ENCODE measurements at regions not wholly inside any gene's neighbourhood (a gene's known extent, or its start where the extent isn't known, plus 50 kb on each side); places are given as distances from the start of the nearest gene placed in this dataset.
"Not testable (repeated sequence)": the region's sequence is repeated elsewhere in the genome, so short reads cannot be mapped to it uniquely, and the experiment has no call there.

GRCh38 chr15:20055921-20056320 is 485.7 kb downstream of the GOLGA6L6 start:
- not testable (repeated sequence) for DNase-seq

- DNase-seq, result not testable (repeated sequence)
Measured at GRCh38 chr15:20048189-20048588, 493.4 kb downstream of the GOLGA6L6 start.

DNA sequence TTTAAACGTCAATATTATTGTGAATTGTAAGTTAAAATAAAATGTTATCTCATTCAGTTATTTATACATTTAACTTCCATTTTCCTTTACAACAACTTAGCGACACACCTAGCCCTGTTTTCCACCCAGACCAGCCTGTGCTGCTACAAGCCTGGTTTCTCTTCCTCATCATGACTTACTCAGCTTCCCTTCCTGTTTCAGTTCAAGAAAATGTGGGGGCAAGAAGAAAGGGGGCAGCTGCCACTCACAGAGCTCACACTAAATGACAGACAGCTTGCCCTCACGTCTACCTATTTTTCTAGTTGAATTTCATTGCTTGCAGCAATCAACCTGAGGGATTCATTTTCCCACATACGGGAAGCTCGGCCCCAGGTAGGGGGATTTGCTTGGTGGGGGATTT is 496.4 kb downstream of the GOLGA6L6 start:
- not testable (repeated sequence) for DNase-seq

- DNase-seq, result not testable (repeated sequence)
Measured at GRCh38 chr15:20040691-20041090, 500.9 kb downstream of the GOLGA6L6 start.

- DNase-seq, result not testable (repeated sequence)
Measured at GRCh38 chr15:20025040-20025439, 516.6 kb downstream of the GOLGA6L6 start.

DNA sequence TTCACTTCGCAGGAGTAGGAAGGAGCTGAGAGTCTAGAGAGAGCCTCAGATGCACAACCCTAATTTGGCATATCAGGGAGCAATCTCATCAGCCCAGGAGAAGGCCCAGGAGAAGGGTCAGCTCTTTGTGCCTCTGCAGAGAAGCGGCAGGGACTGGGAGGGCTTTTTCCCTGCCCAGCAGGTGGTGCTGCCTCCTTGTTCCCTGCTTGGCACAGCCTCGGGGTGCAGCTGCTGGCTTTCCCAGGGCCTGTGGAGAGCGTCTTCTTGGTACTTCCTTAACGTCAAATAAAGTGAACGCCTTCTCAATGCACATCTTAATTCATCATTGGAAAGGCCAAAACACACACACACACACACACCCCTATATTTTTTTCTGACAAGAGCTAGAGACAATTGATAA is 519.3 kb downstream of the GOLGA6L6 start:
- not testable (repeated sequence) for DNase-seq

DNA sequence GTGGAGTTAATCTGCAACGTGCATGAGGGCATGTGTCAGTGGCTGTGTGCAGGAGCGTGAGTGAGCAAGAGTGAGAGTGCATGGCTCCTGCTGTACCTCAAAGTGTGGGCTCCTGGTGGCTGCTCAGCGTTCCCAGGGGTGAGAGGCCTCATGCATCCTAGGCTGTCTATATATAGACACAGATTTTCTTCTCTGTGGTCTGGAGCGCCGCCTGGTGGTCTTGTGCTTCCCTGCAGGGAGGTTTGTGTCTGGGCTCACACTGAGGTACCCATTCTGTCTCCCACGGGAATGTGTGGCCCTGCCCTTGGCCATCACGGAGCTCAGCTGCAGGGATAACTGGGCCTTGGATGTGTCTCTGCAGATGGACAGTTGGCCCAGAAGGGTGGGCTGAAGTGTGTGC is 520.2 kb downstream of the GOLGA6L6 start:
- not testable (repeated sequence) for DNase-seq

DNA sequence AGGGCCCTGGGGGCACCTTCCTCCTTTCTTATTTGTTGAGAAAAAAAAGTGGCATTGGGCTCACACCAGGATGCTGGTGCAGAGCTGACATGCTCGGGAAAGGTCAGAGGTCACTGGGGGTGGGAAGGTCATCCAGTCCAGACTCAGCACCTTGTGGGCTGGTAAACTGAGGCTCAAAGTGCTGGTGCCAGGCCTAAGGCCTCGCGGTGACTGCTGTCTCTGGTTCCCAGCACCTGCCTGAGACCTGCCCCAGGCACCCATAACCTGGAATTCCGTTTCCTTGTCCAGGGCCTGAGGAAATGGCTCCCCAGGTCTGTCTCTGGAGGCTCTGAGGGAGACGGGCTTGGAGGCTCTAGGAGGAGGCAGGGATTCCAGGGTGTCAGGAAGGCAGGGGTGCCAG is 521.0 kb downstream of the GOLGA6L6 start:
- DNase-seq, result not testable (repeated sequence)

- not testable (repeated sequence) for DNase-seq
Measured at GRCh38 chr15:20019758-20020157, 521.8 kb downstream of the GOLGA6L6 start.

GRCh38 chr15:20017581-20017980 is 524.0 kb downstream of the GOLGA6L6 start:
- DNase-seq, result not testable (repeated sequence)

DNA sequence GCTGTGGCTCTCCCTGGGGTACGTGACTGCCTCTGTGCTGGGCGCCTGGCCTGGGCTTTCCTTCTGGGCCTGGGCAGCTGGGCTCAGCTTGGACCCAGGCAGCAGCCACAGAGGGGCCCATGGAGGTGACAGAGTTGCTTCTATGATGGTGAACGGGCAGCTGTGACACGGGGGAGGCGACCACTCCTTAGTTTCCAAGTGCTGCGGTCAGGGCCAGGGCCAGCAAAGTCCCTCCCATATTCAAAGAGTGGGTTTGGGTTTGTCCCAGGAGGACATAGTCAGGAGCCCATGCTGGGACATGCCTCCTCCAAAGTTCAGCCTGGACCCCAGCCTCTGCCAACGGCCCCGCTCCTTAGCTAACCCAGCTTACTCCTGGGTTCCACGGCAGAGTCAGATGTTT is 524.7 kb downstream of the GOLGA6L6 start:
- not testable (repeated sequence) for DNase-seq

- DNase-seq, result not testable (repeated sequence)
Measured at GRCh38 chr15:20012837-20013236, 528.8 kb downstream of the GOLGA6L6 start.

- DNase-seq, result not testable (repeated sequence)
Measured at GRCh38 chr15:20010759-20011158, 530.8 kb downstream of the GOLGA6L6 start.

GRCh38 chr15:20009619-20010018 is 532.0 kb downstream of the GOLGA6L6 start:
- not testable (repeated sequence) for DNase-seq

GRCh38 chr15:20007338-20007737 is 534.3 kb downstream of the GOLGA6L6 start:
- DNase-seq, result not testable (repeated sequence)

GRCh38 chr15:20003471-20003870 is 538.1 kb downstream of the GOLGA6L6 start:
- not testable (repeated sequence) for DNase-seq

- not testable (repeated sequence) for DNase-seq
Measured at GRCh38 chr15:20002560-20002959, 539.0 kb downstream of the GOLGA6L6 start.

- DNase-seq, result not testable (repeated sequence)
Measured at GRCh38 chr15:19996574-19997194, 544.9 kb downstream of the GOLGA6L6 start.

GRCh38 chr15:19995296-19995695 is 546.3 kb downstream of the GOLGA6L6 start:
- not testable (repeated sequence) for DNase-seq

DNA sequence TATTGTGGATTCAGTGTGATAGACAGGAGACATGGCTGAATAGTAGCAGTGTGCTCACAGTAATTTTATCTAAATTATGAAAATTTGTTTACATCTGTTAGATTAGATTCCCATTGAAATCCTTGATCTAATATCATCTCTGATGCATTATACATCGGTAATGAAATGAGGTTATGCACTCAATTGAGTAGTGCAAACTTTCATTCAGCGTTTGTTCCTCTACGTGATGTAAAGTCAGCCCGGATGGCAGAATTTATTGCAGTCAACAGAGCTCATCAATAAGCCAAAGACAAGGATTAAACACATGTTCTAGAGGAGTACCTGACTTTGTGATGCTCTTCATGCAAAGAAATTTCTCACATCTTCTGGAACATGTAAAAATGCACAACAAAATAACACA is 549.2 kb downstream of the GOLGA6L6 start:
- DNase-seq, result no peak

- no peak for DNase-seq
Measured at GRCh38 chr15:19988094-19988660, 553.4 kb downstream of the GOLGA6L6 start.

DNA sequence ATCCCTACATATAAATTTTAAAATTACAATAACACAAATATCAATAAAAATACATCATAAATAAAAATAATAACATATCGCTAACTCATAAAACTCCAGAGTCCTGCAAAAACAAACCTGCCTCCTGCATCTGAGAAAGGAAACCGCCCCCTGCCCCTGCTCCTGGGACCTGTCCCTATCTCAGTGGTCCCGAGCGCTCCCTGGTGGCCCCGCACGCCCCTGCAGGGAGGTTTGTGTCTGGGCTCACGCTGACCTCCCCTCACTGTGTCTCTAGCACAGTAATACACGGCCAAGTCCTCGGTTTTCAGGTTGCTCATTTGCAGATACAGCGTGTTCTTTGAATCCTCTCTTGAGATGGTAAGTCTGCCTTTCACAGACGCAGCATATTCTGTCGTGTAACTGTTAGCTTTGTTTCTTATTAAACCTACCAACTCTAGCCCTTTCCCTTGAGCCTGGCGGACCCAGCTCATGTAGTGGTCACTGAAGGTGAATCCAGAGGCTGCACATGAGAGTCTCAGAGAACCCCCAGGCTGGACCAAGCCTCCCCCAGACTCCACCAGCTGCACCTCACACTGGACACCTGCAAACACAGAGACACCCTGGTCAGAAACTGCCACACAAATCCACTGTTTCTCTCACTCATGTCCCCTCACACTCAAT is 554.1 kb downstream of the GOLGA6L6 start:
- no peak for DNase-seq

DNA sequence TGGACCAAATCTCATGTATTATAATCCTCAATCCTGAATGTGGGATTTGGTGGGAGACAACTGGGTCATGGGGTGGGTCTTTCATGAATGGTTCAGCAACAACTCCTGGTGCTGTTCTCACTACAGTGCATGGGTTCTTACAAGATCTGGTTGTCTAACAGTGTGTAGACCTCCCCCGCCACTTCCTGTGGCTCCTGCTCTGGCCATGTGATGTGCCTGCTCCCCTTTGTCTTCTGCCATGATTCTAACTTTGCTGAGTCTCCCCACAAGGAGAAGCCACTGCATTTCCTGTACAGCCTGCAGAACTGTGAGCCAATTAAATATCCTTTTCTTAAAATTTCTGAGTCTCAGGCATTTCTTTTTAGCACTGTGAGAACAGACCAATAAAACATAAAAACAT is 557.5 kb downstream of the GOLGA6L6 start:
- no peak for DNase-seq

GRCh38 chr15:19974998-19975397 is 566.6 kb downstream of the GOLGA6L6 start:
- no peak for DNase-seq
